Mesothelial cell of epicardium (in vitro differentiated cells): ENCODE measurements at regions not wholly inside any gene's neighbourhood (a gene's known extent, or its start where the extent isn't known, plus 50 kb on each side); places are given as distances from the start of the nearest gene placed in this dataset.

ENCODE experiments used
- DNase-seq, 2 experiments: peaks; one replicate each; pipeline ENCODE4 v3.0.0; 2021; ENCODE audit warnings: low spot score in 2 of 2; ENCODE audit not compliant: unreplicated experiment in 2 of 2
- H3K27ac Mint-ChIP-seq: 2 replicates; pipeline ENCODE4 v1.8.0; 2021; ENCODE audit warnings: mixed read lengths
- H3K27me3 Mint-ChIP-seq: 2 replicates; pipeline ENCODE4 v1.8.0; 2021; ENCODE audit warnings: low read depth, mixed read lengths
- H3K36me3 Mint-ChIP-seq: 2 replicates; pipeline ENCODE4 v1.8.0; 2021; ENCODE audit warnings: mixed read lengths
- H3K4me1 Mint-ChIP-seq: 2 replicates; pipeline ENCODE4 v1.8.0; 2021; ENCODE audit warnings: mixed read lengths
- H3K4me3 Mint-ChIP-seq: 2 replicates; pipeline ENCODE4 v1.8.0; 2021; ENCODE audit warnings: mild to moderate bottlenecking, moderate library complexity, mixed read lengths
- H3K9me3 Mint-ChIP-seq: 2 replicates; pipeline ENCODE4 v1.8.0; 2021; ENCODE audit warnings: mixed read lengths
- TF ChIP-seq, protein P1 (sequence below): fragments of 200-600 bp; sonication (generic); IDR thresholded peaks from one replicate; pipeline ENCODE4 v1.5.0; 2021; ENCODE audit warnings: antibody characterized with exemption; ENCODE audit not compliant: unreplicated experiment

GRCh38 chr16:13390093-13390985 is 488.9 kb downstream of the SHISA9 start:
- no peaks in the 10 kb centered on the region for H3K4me1 Mint-ChIP-seq
- H3K27ac Mint-ChIP-seq = no peak overlapping the region
- TF ChIP-seq, protein P1, sequence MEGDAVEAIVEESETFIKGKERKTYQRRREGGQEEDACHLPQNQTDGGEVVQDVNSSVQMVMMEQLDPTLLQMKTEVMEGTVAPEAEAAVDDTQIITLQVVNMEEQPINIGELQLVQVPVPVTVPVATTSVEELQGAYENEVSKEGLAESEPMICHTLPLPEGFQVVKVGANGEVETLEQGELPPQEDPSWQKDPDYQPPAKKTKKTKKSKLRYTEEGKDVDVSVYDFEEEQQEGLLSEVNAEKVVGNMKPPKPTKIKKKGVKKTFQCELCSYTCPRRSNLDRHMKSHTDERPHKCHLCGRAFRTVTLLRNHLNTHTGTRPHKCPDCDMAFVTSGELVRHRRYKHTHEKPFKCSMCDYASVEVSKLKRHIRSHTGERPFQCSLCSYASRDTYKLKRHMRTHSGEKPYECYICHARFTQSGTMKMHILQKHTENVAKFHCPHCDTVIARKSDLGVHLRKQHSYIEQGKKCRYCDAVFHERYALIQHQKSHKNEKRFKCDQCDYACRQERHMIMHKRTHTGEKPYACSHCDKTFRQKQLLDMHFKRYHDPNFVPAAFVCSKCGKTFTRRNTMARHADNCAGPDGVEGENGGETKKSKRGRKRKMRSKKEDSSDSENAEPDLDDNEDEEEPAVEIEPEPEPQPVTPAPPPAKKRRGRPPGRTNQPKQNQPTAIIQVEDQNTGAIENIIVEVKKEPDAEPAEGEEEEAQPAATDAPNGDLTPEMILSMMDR = no peak
- H3K9me3 Mint-ChIP-seq = peaks cover 11% of the 10 kb centered on the region
- H3K27me3 Mint-ChIP-seq = peaks cover 1% of the 10 kb centered on the region
- no peak for DNase-seq
- no peak overlapping the region for H3K4me3 Mint-ChIP-seq
- peaks cover 3% of the 10 kb centered on the region for H3K36me3 Mint-ChIP-seq

DNA sequence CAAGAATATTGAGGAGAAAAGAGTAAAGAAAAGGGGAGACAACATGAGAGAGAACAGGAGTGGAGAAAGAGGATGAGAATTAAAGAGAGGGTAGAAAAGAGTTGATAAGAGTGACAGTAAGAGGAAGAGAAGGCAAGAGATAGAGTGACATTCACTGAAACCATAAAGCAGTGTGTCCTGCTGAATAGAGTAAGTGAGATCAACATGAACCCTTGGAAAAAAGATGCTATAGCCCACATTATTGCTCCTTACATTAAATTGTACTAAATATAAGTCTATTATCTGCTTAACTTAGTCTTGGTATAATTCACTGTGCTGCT is 489.5 kb downstream of the SHISA9 start:
- Mint-ChIP-seq H3K27ac (no peak overlapping the region), H3K27me3 (peaks cover 1% of the 10 kb centered on the region), H3K4me3 (no peak overlapping the region), H3K4me1 (no peaks in the 10 kb centered on the region), H3K9me3 (peaks cover 8% of the 10 kb centered on the region), H3K36me3 (peaks cover under 1% of the 10 kb centered on the region)
- no peak for DNase-seq
- TF ChIP-seq, protein P1 = no peak

GRCh38 chr16:13391337-13391736 is 489.9 kb downstream of the SHISA9 start:
- Mint-ChIP-seq H3K4me3 (no peak overlapping the region), H3K27me3 (peaks cover 1% of the 10 kb centered on the region), H3K27ac (no peak overlapping the region), H3K9me3 (peaks cover 8% of the 10 kb centered on the region), H3K4me1 (no peaks in the 10 kb centered on the region), H3K36me3 (no peaks in the 10 kb centered on the region)
- TF ChIP-seq, protein P1 = no peak
- DNase-seq = no peak

GRCh38 chr16:13392341-13392740 is 490.9 kb downstream of the SHISA9 start:
- Mint-ChIP-seq H3K9me3 (peaks cover 4% of the 10 kb centered on the region), H3K4me3 (no peak overlapping the region), H3K27me3 (peaks cover 1% of the 10 kb centered on the region), H3K4me1 (no peaks in the 10 kb centered on the region), H3K27ac (no peak overlapping the region), H3K36me3 (no peaks in the 10 kb centered on the region)
- DNase-seq = no peak
- TF ChIP-seq, protein P1 = no peak

DNA sequence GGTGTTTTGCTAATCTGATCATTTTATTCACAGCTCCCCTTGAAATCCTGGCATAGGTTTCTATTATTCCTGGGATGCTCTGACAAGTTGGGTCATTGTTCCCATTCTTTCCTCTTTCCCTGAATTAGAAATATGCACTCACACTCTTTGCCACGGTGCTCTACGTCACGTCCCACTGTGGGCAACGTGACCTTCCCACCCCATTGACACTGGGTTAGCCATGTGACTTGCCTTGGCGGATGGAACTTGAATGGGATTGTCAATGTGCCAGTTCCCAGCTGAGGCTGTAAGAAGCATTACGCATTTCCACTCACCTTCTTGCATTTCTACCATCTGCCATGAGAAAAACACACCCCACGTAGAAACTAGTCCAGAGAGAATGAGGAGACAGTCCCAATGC is 492.4 kb downstream of the SHISA9 start:
- Mint-ChIP-seq H3K4me3 (no peak overlapping the region), H3K9me3 (no peaks in the 10 kb centered on the region), H3K4me1 (no peaks in the 10 kb centered on the region), H3K27me3 (peaks cover 1% of the 10 kb centered on the region), H3K36me3 (no peaks in the 10 kb centered on the region), H3K27ac (no peak overlapping the region)
- TF ChIP-seq, protein P1 = no peak
- DNase-seq = no peak

GRCh38 chr16:13394488-13394887 is 493.1 kb downstream of the SHISA9 start:
- Mint-ChIP-seq H3K36me3 (no peaks in the 10 kb centered on the region), H3K4me1 (no peaks in the 10 kb centered on the region), H3K4me3 (no peak overlapping the region), H3K9me3 (no peaks in the 10 kb centered on the region), H3K27me3 (peaks cover 1% of the 10 kb centered on the region), H3K27ac (no peak overlapping the region)
- TF ChIP-seq, protein P1 = no peak
- DNase-seq = no peak
